NT2/D1 (cell line): ENCODE measurements at regions not wholly inside any gene's neighbourhood (a gene's known extent, or its start where the extent isn't known, plus 50 kb on each side); places are given as distances from the start of the nearest gene placed in this dataset.

Experiments
- DNase-seq: peaks from one replicate; pipeline ENCODE4 v3.0.0-alpha.2; 2011; ENCODE audit warnings: low read depth, low spot score
- H3K27me3 ChIP-seq: 2 replicates; pipeline ENCODE4 v1.6.0; 2011; ENCODE audit warnings: mild to moderate bottlenecking; ENCODE audit not compliant: insufficient read length, insufficient read depth
- H3K36me3 ChIP-seq: 2 replicates; pipeline ENCODE4 v1.6.1; 2011; ENCODE audit warnings: mild to moderate bottlenecking, low read length, mixed read lengths; ENCODE audit not compliant: insufficient read depth, insufficient read length
- H3K4me1 ChIP-seq: 2 replicates; pipeline ENCODE4 v1.5.1; 2011; ENCODE audit not compliant: insufficient read depth, insufficient read length
- H3K4me3 ChIP-seq: 2 replicates; pipeline ENCODE4 v1.5.1; 2011; ENCODE audit warnings: low read depth; ENCODE audit not compliant: insufficient read length
- H3K9ac ChIP-seq: 2 replicates; pipeline ENCODE4 v1.6.0; 2011; ENCODE audit warnings: low read depth; ENCODE audit not compliant: insufficient read length
- H3K9me3 ChIP-seq: 2 replicates; pipeline ENCODE4 v1.5.1; 2011; ENCODE audit warnings: mild to moderate bottlenecking, low read length; ENCODE audit not compliant: insufficient read depth
- SUZ12 ChIP-seq: IDR thresholded peaks from 2 replicates; pipeline ENCODE4 v1.6.1; 2011; ENCODE audit not compliant: insufficient read length, insufficient read depth; ENCODE audit errors: extremely low read depth
- YY1 ChIP-seq: IDR thresholded peaks from 2 replicates; pipeline ENCODE4 v1.6.1; 2011; ENCODE audit not compliant: insufficient read length, insufficient read depth
- ZNF274 ChIP-seq: IDR thresholded peaks from 2 replicates; pipeline ENCODE4 v1.6.1; 2011; ENCODE audit warnings: mild to moderate bottlenecking, low read depth, low read length

DNA sequence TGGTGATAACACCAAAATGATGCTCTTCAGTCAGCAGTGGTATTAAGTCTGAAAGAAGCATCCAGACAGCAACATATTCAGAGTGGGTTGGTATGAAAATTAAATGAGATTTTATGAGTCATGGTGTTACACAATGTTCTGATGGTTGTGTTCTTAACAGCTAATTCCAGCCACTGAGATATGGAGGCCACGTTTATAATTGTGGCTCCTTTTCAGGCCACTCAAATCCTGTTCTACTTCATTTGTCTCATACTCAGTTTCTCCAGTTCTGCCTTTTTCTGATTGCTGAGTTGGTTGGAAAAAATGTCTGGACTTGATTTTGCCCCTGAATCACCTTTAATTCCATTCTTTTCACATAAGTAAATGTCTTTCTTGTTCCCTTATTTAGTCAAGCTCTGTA is 162.7 kb upstream of the COL3A1 start:
- H3K4me1 ChIP-seq: no peaks in the 10 kb centered on the region
- no peak for DNase-seq
- H3K36me3 ChIP-seq: no peaks in the 10 kb centered on the region
- no peak overlapping the region for H3K4me3 ChIP-seq
- TF ChIP-seq YY1: no peak
- no peak for TF ChIP-seq SUZ12
- no peak for TF ChIP-seq ZNF274
- no peaks in the 10 kb centered on the region for H3K27me3 ChIP-seq
- no peak overlapping the region for H3K9ac ChIP-seq
- H3K9me3 ChIP-seq: no peaks in the 10 kb centered on the region

DNA sequence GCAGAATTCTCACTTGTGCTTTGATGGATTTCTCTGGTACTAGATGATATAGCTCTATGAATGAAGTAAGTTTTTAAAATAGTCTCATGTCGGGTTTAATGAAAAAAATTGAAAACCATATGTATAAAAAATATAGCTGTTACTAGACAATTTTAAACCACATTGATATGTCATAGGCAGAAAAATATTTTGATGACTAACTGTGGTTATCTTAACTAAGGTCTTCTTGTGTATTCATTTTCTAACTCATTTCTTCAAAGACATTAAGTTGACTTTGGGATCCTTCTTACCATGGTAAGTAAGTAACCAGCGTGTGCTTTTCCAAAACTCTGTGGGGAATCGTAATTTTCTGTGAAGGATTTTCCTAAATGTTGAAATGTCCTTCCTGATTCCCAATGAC is 160.9 kb upstream of the COL3A1 start:
- no peak overlapping the region for H3K9ac ChIP-seq
- H3K4me1 ChIP-seq: no peaks in the 10 kb centered on the region
- H3K36me3 ChIP-seq: no peaks in the 10 kb centered on the region
- H3K4me3 ChIP-seq: no peak overlapping the region
- no peaks in the 10 kb centered on the region for H3K27me3 ChIP-seq
- no peaks in the 10 kb centered on the region for H3K9me3 ChIP-seq
- DNase-seq: no peak
- TF ChIP-seq SUZ12 (no peak), ZNF274 (no peak)

DNA sequence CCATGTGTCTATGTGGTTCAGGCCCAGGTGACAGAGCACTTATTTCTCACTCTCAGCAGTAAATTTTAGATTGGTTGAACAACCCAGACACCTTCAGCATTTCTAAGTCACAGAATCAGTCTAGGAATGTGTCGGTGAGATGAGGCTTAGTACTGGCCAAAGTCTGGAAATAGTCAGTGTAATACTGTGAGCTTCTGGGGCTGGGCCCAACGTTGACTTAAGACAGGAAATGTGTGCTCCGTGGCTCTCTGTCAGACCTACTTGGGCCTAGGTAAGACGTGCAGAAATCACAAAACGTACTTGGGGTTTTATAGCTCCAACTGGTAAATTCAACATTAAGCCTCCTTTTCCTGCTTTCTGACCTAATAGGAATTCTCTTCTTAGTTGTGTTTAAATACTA is 160.3 kb upstream of the COL3A1 start:
- TF ChIP-seq ZNF274: no peak
- TF ChIP-seq YY1: no peak
- TF ChIP-seq SUZ12: no peak
- Histone ChIP-seq H3K27me3 (no peaks in the 10 kb centered on the region), H3K9ac (no peak overlapping the region), H3K36me3 (no peaks in the 10 kb centered on the region), H3K9me3 (no peaks in the 10 kb centered on the region), H3K4me1 (no peaks in the 10 kb centered on the region), H3K4me3 (no peak overlapping the region)
- no peak for DNase-seq

DNA sequence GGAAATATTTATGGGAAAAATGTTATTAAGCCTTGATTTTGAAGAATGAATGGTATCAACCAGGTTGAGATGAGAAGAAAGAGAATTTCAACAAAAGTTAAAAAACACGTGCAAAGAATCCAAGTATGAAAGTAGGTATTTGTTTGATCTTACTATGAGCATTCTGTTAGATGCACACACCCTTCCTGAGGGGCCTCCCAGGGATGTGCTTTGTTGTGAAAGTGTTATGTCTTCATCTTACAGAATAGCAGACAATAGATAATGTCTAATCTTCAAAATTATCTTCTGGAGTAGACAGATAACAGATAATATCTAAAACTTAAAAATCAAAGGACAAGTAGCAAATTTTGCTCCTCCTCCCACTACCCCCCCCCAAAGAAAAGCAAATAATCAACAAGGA is 155.2 kb upstream of the COL3A1 start:
- H3K4me1 ChIP-seq: no peaks in the 10 kb centered on the region
- H3K4me3 ChIP-seq: no peak overlapping the region
- H3K9me3 ChIP-seq: no peaks in the 10 kb centered on the region
- H3K9ac ChIP-seq: no peak overlapping the region
- no peak for DNase-seq
- no peaks in the 10 kb centered on the region for H3K36me3 ChIP-seq
- no peak for TF ChIP-seq YY1
- TF ChIP-seq ZNF274: no peak
- TF ChIP-seq SUZ12: no peak
- H3K27me3 ChIP-seq: no peaks in the 10 kb centered on the region

DNA sequence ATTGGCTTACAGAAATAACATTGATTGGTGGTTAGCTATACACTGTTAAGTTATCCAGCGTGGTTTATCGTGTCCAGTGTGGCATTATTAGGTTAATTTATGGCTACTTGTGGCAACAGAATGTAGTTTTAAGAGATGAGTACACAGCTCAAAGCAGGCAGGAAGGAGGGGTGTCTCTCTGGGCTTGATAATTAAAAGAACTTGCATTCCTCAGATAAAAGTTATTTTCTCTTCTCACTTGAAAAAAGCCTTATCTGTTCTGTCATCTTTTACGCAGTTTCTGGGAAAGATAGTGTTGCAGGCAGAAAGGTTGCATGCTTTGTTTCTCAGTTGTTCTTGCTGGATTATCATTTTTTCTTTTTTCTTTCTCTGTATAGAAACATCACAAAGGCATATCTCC is 154.4 kb upstream of the COL3A1 start:
- Histone ChIP-seq H3K36me3 (no peaks in the 10 kb centered on the region), H3K27me3 (no peaks in the 10 kb centered on the region), H3K9me3 (no peaks in the 10 kb centered on the region), H3K4me3 (no peak overlapping the region), H3K4me1 (no peaks in the 10 kb centered on the region), H3K9ac (no peak overlapping the region)
- TF ChIP-seq ZNF274 (no peak), SUZ12 (no peak), YY1 (no peak)
- no peak for DNase-seq

DNA sequence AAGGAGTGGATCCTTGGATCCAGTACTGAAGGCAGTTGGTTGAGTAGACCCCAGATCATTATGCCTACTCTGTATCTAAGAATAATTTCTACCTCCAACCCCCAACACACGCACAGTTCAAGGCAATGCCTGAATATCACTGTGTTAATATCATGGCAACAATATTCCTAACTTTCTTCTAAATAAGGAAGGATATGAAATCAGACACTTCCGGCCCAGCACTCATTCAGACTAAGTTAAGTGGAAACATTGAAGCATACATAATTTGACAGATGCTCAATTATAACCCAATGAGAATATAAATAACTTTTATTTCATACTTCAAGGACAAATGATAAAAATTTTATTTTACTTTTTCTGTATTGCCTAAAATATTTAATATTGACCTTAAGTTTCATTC is 153.6 kb upstream of the COL3A1 start:
- no peak overlapping the region for H3K4me3 ChIP-seq
- H3K9ac ChIP-seq: no peak overlapping the region
- no peak for DNase-seq
- no peak for TF ChIP-seq ZNF274
- TF ChIP-seq YY1: no peak
- no peak for TF ChIP-seq SUZ12
- no peaks in the 10 kb centered on the region for H3K27me3 ChIP-seq
- no peaks in the 10 kb centered on the region for H3K9me3 ChIP-seq
- no peaks in the 10 kb centered on the region for H3K4me1 ChIP-seq
- no peaks in the 10 kb centered on the region for H3K36me3 ChIP-seq

DNA sequence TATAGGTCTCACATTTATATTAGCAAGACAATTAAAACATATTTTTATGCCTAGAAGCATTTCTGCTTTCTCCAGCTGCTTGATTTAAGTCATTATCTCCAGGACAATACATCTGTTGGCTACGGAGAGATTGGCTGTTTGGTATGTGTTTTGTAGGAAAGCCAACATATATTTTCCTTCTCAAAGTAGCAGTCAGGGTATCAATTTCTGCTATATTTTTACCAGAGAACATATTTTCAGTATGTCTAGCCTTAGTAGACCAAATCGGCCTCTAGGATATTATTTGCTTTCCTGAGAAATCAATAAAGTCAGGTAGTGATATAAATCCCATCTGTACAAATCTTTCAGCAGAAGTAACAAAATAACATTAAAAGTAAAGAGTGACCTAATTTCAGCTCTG is 150.0 kb upstream of the COL3A1 start:
- Histone ChIP-seq H3K4me3 (no peak overlapping the region), H3K9ac (no peak overlapping the region), H3K9me3 (no peaks in the 10 kb centered on the region), H3K27me3 (no peaks in the 10 kb centered on the region), H3K36me3 (no peaks in the 10 kb centered on the region), H3K4me1 (no peaks in the 10 kb centered on the region)
- no peak for DNase-seq
- TF ChIP-seq SUZ12 (no peak), YY1 (no peak), ZNF274 (no peak)

DNA sequence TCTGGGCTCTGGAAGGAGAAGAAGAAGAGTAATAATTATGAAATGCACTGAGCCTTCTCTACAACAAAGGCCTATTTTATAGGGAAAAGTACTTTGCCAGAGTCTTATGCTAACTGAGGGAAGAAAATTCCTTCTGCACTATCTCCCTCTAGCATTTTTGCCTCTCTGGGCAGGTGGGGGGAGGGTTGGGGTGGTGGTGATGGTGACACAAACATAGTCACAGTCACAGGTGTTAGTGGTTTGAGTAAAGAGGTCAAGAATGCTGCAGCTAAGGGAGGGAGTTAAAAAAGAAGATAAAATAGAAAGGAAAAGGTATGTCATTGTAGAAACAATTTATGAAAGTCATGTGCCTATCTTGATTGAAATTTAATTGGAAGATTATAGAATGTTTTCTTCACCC is 140.8 kb upstream of the COL3A1 start:
- no peaks in the 10 kb centered on the region for H3K4me1 ChIP-seq
- DNase-seq: no peak
- no peak overlapping the region for H3K4me3 ChIP-seq
- no peaks in the 10 kb centered on the region for H3K36me3 ChIP-seq
- H3K9ac ChIP-seq: no peak overlapping the region
- no peaks in the 10 kb centered on the region for H3K27me3 ChIP-seq
- peaks cover 20% of the 10 kb centered on the region for H3K9me3 ChIP-seq
- TF ChIP-seq YY1: no peak
- TF ChIP-seq SUZ12: no peak
- TF ChIP-seq ZNF274: no peak
